Endothelial cell of umbilical vein (primary cell): ENCODE measurements at regions not wholly inside any gene's neighbourhood (a gene's known extent, or its start where the extent isn't known, plus 50 kb on each side); places are given as distances from the start of the nearest gene placed in this dataset.

ENCODE experiments used
- BruUV-seq: library from RNA; stranded (reverse); fragments of 400-500 nt; replicated peaks from 2 replicates; lab custom pipeline; 2021; lab: Mats Ljungman, UMichigan
- CTCF ChIA-PET: fragments of 300-600, 350-600 bp; sonication (Branson Sonifier 250); formaldehyde crosslinking; loops from one replicate; lab custom pipeline; 2021; ENCODE audit warnings: antibody characterized with exemption, inconsistent platforms; lab: Charles Lee
- POLR2A ChIA-PET: fragments of 300-600, 350-600 bp; sonication (Branson Sonifier 250); formaldehyde crosslinking; loops from one replicate; lab custom pipeline; 2021; ENCODE audit warnings: antibody characterized with exemption, inconsistent platforms; lab: Charles Lee
- DNase-seq: peaks from one replicate; pipeline ENCODE4 v3.0.0-alpha.2; 2011; ENCODE audit warnings: low read depth, low spot score
- FAIRE-seq: peaks from 2 replicates; lab custom pipeline; 2011; peaks lifted over from hg19 to GRCh38; lab: Jason Lieb, UNC
- H2AFZ ChIP-seq: 2 replicates; pipeline ENCODE4 v1.6.0; 2012; ENCODE audit warnings: low read depth, low read length, control low read depth, inconsistent platforms
- H3K27ac ChIP-seq: 2 replicates; pipeline ENCODE4 v1.5.1; 2011; ENCODE audit warnings: low read depth, mild to moderate bottlenecking, control low read depth, low read length, moderate library complexity; ENCODE audit not compliant: insufficient read depth
- H3K27me3 ChIP-seq, 2 experiments: 2 replicates each; pipeline versions ENCODE4 v1.6.0 to v1.6.1; 2011; ENCODE audit warnings: low read length in 2 of 2, mixed read lengths in 1 of 2; ENCODE audit not compliant: control insufficient read depth in 2 of 2, insufficient read depth in 2 of 2
- H3K36me3 ChIP-seq, 2 experiments: 2 replicates in 1 of 2; 3 replicates in 1 of 2; pipeline ENCODE4 v1.5.1; 2011; ENCODE audit warnings: low read length in 2 of 2, mild to moderate bottlenecking in 1 of 2, moderate library complexity in 1 of 2; ENCODE audit not compliant: control insufficient read depth in 2 of 2, insufficient read depth in 2 of 2; ENCODE audit errors: extremely low read depth in 1 of 2
- H3K4me1 ChIP-seq: 3 replicates; pipeline ENCODE4 v1.5.1; 2011; ENCODE audit warnings: mild to moderate bottlenecking, low read length; ENCODE audit not compliant: control insufficient read depth, insufficient read depth; ENCODE audit errors: extremely low read depth
- H3K4me2 ChIP-seq: 2 replicates; pipeline ENCODE4 v1.6.1; 2011; ENCODE audit warnings: low read length, control low read depth, mixed read lengths; ENCODE audit not compliant: insufficient read depth
- H3K4me3 ChIP-seq, 3 experiments: fragments of 200-600 bp in 1 of 3; sonication (generic), shearing (Covaris generic) in 1 of 3; replicated peaks in 1 of 3; 2 replicates each; pipeline ENCODE4 v1.5.1; 2011 to 2016; ENCODE audit warnings: control low read depth in 3 of 3, low read length in 3 of 3, mild to moderate bottlenecking in 2 of 3, inconsistent platforms in 1 of 3, low read depth in 1 of 3, moderate library complexity in 1 of 3; ENCODE audit not compliant: insufficient read depth in 1 of 3
- H3K79me2 ChIP-seq: 2 replicates; pipeline ENCODE4 v1.6.0; 2012; ENCODE audit warnings: low read length, inconsistent platforms; ENCODE audit not compliant: control insufficient read depth, insufficient read depth
- H3K9ac ChIP-seq: replicated peaks from 2 replicates; pipeline ENCODE3; 2011; ENCODE audit warnings: low read length, control low read depth; ENCODE audit not compliant: insufficient read depth; ENCODE audit errors: extremely low read depth
- H3K9me1 ChIP-seq: replicated peaks from 3 replicates; pipeline ENCODE4 v1.6.0; 2011; ENCODE audit warnings: mild to moderate bottlenecking, low read length; ENCODE audit not compliant: control insufficient read depth, insufficient read depth; ENCODE audit errors: extremely low read depth
- H3K9me3 ChIP-seq: replicated peaks from 2 replicates; pipeline ENCODE4 v1.5.1; 2012; ENCODE audit warnings: low read length, inconsistent platforms; ENCODE audit not compliant: control insufficient read depth, insufficient read depth
- H4K20me1 ChIP-seq: replicated peaks from 2 replicates; pipeline ENCODE3; 2011; ENCODE audit warnings: mild to moderate bottlenecking, low read length; ENCODE audit not compliant: control insufficient read depth, insufficient read depth; ENCODE audit errors: extremely low read depth
- EZH2 ChIP-seq: IDR thresholded peaks from 2 replicates; pipeline ENCODE4 v1.6.1; 2012; ENCODE audit warnings: borderline replicate concordance, low read depth, mild to moderate bottlenecking, moderate library complexity, low read length, inconsistent platforms; ENCODE audit not compliant: severe bottlenecking
- FOS ChIP-seq: IDR thresholded peaks from 2 replicates; pipeline ENCODE4 v1.6.1; 2011; ENCODE audit warnings: mild to moderate bottlenecking, low read length, moderate library complexity, borderline replicate concordance; ENCODE audit not compliant: insufficient read depth
- GATA2 ChIP-seq: IDR thresholded peaks from 2 replicates; pipeline ENCODE4 v1.7.0; 2011; ENCODE audit warnings: low read depth, mild to moderate bottlenecking, moderate library complexity, mixed read lengths, low read length; ENCODE audit not compliant: insufficient read length, insufficient read depth
- JUN ChIP-seq: IDR thresholded peaks from 2 replicates; pipeline ENCODE4 v1.6.1; 2011; ENCODE audit warnings: borderline replicate concordance, low read depth; ENCODE audit not compliant: insufficient read length, insufficient read depth
- MYC ChIP-seq: IDR thresholded peaks from one replicate; pipeline ENCODE4 v1.6.1; 2011; ENCODE audit warnings: mild to moderate bottlenecking, low read depth, low read length
- POLR2A ChIP-seq: IDR thresholded peaks from 2 replicates; pipeline ENCODE4 v1.6.1; 2012; ENCODE audit warnings: low read depth, mild to moderate bottlenecking, control low read depth, low read length
- POLR2AphosphoS5 ChIP-seq: IDR thresholded peaks from 2 replicates; pipeline ENCODE4 v1.6.1; 2012; ENCODE audit warnings: low read depth, mild to moderate bottlenecking, control low read depth, low read length, moderate library complexity; ENCODE audit not compliant: insufficient read depth
- dilution Hi-C: fragments of 300-500 bp; cut with MboI; formaldehyde crosslinking; loops from one replicate; pipeline ENCODE4 v1.15.0; 2019; ENCODE audit warnings: low sequenced_read_pairs; ENCODE audit not compliant: extremely low pct_ligation_motif_present
- intact Hi-C: fragments of 100-400 bp; cut with micrococcal nuclease; formaldehyde crosslinking; loops from one replicate; pipeline ENCODE4 v1.10.0; 2022
- TF ChIP-seq, protein P1 (sequence below): IDR thresholded peaks from 2 replicates; pipeline ENCODE4 v1.6.1; 2011; ENCODE audit not compliant: insufficient read depth, insufficient read length
- TF ChIP-seq, protein P2 (sequence below), 2 donors: IDR thresholded peaks; 1 replicate in 1 of 2; 2 replicates in 1 of 2; pipeline ENCODE4 v1.5.1; 2011; ENCODE audit warnings: low read length in 2 of 2, mild to moderate bottlenecking in 2 of 2, moderate library complexity in 2 of 2, control low read depth in 1 of 2, inconsistent platforms in 1 of 2, low read depth in 1 of 2; ENCODE audit not compliant: insufficient read depth in 1 of 2; ENCODE audit errors: extremely low read depth in 1 of 2

DNA sequence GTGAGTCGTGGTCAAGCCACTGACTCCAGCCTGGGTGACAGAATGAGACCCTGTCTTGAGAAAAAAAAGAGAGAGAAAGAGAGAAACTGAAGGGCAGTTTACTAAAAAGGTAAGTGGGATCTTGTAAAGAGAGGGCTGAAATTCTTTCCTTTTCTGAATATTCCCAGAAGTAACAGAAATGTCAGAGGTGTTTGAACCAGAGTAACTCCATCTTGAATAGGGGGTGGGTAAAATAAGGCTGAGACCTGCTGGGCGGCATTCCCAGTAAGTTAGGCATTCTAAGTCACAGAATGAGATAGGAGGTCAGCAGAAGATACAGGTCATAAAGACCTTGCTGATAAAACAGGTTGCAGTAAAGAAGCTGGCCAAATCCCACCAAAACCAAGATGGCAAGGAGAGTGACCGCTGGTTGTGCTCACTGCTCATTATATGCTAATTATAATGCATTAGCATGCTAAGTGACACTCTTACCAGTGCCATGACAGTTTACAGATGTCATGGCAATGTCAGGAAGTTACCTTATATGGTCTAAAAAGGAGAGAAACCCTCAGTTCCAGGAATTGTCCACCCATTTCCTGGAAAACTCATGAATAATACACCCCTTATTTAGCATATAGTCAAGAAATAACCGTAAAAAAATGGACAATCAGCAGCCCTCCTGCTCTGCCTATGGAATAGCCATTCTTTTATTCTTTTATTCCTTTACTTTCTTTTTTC, 1334.3 kb upstream of the ZEB2 start:
- H2AFZ ChIP-seq = no peak overlapping the region
- ChIA-PET CTCF (no interaction called here), POLR2A (no interaction called here)
- no TSS peak for BruUV-seq
- FAIRE-seq (no peak), DNase-seq (no peak)
- dilution Hi-C loops = no loop called here
- no peaks in the 10 kb centered on the region for H3K27me3 ChIP-seq
- H3K27ac ChIP-seq = no peak overlapping the region
- H4K20me1 ChIP-seq = no peaks in the 10 kb centered on the region
- TF ChIP-seq, protein P1, sequence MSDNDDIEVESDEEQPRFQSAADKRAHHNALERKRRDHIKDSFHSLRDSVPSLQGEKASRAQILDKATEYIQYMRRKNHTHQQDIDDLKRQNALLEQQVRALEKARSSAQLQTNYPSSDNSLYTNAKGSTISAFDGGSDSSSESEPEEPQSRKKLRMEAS = no peak
- TF ChIP-seq EZH2 (no peak), FOS (no peak), POLR2A (no peak), JUN (no peak), POLR2AphosphoS5 (no peak), GATA2 (no peak), MYC (no peak)
- TF ChIP-seq, protein P2, sequence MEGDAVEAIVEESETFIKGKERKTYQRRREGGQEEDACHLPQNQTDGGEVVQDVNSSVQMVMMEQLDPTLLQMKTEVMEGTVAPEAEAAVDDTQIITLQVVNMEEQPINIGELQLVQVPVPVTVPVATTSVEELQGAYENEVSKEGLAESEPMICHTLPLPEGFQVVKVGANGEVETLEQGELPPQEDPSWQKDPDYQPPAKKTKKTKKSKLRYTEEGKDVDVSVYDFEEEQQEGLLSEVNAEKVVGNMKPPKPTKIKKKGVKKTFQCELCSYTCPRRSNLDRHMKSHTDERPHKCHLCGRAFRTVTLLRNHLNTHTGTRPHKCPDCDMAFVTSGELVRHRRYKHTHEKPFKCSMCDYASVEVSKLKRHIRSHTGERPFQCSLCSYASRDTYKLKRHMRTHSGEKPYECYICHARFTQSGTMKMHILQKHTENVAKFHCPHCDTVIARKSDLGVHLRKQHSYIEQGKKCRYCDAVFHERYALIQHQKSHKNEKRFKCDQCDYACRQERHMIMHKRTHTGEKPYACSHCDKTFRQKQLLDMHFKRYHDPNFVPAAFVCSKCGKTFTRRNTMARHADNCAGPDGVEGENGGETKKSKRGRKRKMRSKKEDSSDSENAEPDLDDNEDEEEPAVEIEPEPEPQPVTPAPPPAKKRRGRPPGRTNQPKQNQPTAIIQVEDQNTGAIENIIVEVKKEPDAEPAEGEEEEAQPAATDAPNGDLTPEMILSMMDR (IDR thresholded peaks at IDR 0.05; ENCODE audit: extremely low read depth in 1 of 2, insufficient read depth in 1 of 2, low read depth in 1 of 2, low read length in 2 of 2) = no peak
- no peaks in the 10 kb centered on the region for H3K36me3 ChIP-seq
- H3K4me2 ChIP-seq = no peak overlapping the region
- H3K9me3 ChIP-seq = no peaks in the 10 kb centered on the region
- intact Hi-C loops = no loop called here
- H3K9me1 ChIP-seq = no peaks in the 10 kb centered on the region
- H3K4me1 ChIP-seq = no peaks in the 10 kb centered on the region
- no peak overlapping the region for H3K4me3 ChIP-seq
- no peaks in the 10 kb centered on the region for H3K79me2 ChIP-seq
- no peak overlapping the region for H3K9ac ChIP-seq
